ENCODE measurements at regions not wholly inside any gene's neighbourhood (a gene's known extent, or its start where the extent isn't known, plus 50 kb on each side); places are given as distances from the start of the nearest gene placed in this dataset.

- TF ChIP-seq CTCF (IDR thresholded peaks at IDR 0.05), result no peak
- TF ChIP-seq POLR2AphosphoS5 (IDR thresholded peaks at IDR 0.05), result no peak
Observed at GRCh38 chr3:147736226-147736625, 327.1 kb downstream of the ZIC1 start.
